GM19035 (cell line): ENCODE measurements at regions not wholly inside any gene's neighbourhood (a gene's known extent, or its start where the extent isn't known, plus 50 kb on each side); places are given as distances from the start of the nearest gene placed in this dataset.
"Not testable (repeated sequence)": the region's sequence is repeated elsewhere in the genome, so short reads cannot be mapped to it uniquely, and the experiment has no call there.

Experiments used
- ATAC-seq: cut with Tn5 transposase; IDR thresholded peaks from one replicate; pipeline ENCODE4 v1.9.1; 2021; ENCODE audit not compliant: unreplicated experiment

DNA sequence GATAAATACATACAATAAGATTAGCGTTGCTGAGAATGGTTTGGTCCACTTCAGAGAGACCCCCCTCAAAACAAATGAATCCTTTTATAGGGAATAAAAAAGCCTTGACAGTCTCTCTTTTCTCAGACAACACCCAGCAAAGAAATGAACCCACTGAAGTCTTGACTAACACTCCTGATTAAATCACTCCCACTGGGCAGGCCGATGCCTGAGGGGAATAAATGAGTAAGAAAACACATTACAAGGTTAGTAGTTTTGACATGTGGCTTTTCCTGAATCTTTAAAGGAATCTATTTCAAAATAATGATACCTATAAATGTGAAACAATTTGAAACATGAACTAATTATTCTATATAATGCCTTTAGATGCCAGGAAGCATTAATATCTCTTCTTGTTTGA, 146.9 kb upstream of the POGK start:
- no peak for ATAC-seq

- ATAC-seq = no peak
Observed at GRCh38 chr1:166693158-166693557, 146.1 kb upstream of the POGK start.

DNA sequence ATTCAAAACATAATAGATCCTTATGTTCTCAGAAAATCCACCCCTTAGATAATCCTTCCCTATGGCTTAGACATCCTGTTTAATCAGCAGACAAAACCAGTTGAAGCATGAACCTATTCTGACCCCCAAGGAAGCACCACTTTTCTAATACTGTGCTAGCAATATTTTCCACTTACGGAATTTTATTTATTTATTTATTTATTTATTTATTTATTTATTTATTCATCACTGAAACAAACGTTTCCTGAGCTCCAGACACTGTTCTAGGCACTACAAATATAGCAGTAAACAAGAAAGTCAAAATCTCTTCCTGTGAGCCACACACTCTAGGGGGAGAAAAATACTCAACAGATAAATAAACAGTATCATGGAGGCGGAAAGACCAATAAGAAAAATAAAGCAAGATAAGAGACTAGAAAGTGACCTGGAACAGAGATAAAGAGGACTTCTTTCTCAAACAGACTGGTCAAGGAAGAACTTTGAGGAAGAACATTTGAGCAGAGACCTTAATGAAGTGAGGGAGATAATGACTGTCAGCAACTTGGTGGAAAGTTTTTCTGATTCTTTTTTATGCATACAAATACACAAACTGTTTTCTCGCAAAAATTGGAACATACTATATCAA, 145.5 kb upstream of the POGK start:
- no peak for ATAC-seq

DNA sequence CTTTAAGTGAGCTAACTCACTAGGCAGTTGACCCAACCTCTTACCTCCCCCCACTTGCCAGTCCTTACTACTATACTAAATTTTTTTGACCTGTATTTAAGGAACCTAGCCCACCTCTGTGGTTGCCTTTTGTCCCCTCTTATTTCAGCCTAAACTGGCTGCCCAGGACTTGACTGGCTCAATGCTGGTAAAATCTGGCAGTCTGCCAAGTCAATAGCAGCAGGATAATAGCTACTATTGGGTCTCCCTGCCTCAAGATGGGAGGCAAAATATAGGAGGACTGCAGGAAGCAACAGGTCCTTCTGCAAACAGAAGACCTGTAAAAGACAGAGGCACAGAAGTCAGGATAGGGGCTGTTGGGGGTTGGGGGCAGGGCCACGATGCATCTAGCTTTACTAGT, 144.2 kb upstream of the POGK start:
- ATAC-seq = no peak

DNA sequence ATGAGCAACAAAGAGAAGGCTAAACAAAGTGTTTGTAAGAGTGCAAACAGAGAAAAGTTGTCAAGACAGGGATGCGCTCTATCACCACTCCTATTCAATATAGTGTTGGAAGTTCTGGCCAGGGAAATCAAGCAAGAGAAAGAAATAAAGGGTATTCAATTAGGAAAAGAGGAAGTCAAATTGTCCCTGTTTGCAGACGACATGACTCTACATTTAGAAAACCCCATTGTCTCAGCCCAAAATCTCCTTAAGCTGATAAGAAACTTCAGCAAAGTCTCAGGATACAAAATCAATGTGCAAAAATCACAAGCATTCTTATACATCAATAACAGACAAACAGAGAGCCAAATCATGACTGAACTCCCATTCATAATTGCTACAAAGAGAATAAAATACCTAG, 143.4 kb upstream of the POGK start:
- ATAC-seq = not testable (repeated sequence)

DNA sequence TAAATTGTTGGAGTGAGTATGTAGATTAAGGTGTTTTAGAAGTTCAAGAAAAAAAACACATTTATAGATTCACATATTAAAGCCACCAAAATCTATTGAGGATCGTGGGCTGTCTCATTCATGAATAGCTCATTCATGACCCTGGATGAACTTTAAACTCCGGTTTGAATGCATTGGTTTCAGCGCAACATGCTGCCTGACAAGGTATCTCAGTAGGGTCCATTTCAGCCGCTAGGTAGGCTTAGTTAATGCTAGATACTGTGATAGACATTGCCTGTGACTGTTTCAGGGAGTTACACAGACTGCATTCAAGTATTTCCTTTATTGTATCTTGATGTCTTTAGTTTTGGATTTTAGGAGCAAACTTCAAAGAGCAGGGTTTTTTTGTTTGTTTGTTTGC, 140.5 kb upstream of the POGK start:
- ATAC-seq = no peak

GRCh38 chr1:166699613-166700012, 139.7 kb upstream of the POGK start:
- ATAC-seq = no peak

DNA sequence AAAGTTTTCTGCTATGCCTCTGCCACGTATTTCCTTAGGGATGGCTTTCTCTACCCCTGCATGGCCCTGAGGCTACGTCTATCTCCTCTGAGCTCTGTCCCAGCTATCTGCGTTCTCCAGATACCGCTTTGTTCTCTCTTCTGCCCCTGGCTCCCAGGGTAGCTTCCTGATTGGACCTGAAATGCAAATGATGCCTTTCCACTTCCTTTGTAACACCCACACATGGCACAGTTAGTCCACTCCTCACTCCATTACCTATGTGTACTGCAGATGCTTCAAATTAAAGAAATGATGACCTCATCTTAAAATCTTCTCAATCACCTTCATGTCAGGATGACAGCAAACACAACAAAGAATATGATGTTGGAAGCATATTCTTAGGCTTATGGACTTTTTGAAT, 138.6 kb upstream of the POGK start:
- no peak for ATAC-seq

GRCh38 chr1:166701603-166702100, 137.6 kb upstream of the POGK start:
- ATAC-seq = no peak

DNA sequence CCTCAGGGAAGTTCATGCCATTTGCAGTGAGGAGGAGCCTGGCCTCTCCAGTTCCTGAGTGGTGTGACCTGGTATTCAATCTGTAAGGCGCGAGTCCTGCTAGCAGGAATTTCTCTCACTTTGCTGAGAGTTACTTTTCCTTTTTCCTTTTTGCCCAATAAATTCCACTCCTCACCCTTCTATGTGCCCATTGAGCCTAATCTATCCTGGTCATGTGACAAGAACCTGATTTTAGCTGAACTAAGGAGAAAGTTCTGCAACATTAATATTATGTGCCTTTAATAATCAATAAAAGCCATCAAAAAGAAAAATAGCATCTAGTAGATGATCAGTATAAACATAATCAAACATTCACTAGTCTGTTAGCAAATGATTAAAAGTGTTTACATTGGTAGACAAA, 136.1 kb upstream of the POGK start:
- ATAC-seq = no peak

DNA sequence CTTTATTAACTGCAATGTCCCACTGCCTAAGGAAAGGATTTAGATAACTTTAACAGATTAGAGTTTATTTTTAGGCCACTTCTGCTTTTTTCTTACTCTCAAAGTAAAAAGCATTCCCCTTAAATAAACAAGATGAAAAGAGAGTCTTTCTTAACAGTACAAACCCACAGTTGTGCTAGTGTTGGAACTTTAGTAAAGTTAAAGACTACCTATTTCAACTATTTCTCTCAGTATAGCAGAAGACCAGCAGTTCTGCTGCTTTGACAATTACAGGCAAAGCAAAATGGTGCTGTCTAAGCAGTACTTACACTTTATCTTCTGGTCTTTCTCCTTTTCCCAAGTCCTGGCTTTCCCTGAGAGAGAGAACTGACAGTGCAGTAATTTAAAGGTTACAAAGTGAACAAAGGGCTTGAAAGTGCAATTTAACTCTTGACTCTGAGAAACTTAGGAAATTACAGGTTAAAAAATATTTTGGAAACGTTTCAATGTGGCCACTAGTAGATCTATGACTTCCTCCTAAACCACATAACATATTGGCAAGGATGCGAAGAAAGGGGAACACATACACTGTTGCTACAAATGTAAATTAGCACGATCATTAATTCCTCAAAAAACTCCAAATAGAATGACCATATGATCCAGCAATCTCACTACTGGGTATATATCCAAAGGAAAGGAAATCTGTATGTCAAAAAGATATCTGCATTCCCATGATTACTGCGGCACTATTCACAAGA, 135.4 kb upstream of the POGK start:
- no peak for ATAC-seq

DNA sequence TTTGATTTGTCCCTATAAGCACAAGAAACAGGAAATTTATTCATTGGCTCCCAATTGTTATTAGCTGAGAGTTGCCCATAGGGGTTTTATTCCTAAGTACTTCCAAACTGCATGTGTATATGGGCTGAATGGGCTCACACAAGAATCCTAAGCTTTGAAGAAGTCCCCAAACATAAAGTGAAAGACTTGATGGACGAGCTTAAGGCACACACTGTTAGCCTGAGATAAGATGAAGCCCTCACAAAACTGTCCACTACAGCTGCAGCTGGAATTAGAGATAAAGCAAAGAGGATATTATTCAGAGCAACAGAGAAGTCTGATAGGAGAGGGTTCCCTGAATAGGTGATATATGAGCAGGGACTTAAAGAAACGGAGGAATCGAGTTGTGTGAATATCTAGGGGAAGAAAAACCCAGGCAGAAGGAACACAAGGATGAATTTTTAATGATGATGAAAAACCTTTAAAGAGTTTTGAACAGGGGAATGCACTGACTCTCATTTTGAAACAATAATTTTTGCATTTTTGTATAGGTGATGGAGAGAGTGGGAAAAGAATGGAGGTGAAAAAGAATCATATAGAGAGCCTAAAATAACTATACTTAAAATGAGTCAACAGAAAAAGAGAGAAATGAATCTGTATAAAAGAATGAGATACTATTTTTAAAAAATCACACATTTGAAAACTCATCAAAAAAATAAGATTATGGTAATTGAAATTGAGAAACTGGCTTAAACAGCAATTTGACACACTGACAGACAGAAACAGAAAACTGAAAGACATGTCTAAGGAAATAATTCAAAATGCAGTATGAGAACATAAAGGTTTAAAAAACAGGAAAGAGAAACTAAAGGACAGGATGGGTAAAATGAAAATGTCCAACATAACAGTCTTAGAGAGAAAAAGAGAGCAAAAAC, 133.6 kb upstream of the POGK start:
- ATAC-seq = no peak

- ATAC-seq = no peak
Observed at GRCh38 chr1:166716620-166717019, 122.7 kb upstream of the POGK start.

DNA sequence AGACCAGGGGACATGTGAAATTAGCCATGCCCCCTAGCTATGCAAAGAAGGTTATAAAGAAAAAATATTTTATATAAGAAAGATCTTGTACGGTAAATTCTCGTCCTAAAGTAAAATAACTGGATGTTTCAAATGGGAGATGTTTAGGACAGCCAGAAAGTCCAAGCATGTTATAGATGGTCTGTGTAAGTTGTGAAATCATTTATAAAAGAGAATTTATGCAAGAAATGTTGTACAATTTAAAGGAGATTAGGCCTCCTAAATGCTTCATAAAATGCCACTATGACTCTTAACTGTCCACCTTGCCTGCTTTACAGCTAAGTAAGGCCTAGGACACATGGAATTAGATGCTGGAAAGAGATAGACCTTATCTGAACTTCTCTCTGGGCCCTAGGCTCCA, 118.1 kb upstream of the POGK start:
- no peak for ATAC-seq

GRCh38 chr1:166730299-166730888, 108.9 kb upstream of the POGK start:
- ATAC-seq = no peak

DNA sequence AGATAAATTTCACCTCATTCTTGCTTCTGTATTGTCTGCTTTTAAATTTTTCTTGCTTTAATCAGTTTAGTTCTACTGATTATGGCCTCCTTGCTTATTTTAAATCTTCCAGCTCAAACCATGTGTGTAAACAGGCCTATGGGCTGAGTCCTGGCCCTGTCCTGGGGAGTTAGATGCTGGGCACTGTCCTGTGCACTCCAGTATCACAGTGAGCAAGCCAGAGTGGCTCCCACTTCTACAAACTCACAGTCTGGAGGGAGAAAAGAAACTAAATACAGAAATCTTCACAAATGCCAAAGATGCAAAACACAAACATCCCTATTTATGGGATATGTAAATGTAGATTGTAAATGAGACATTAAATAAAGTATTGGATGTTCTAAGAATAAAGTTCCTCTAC, 101.1 kb upstream of the POGK start:
- ATAC-seq = no peak

DNA sequence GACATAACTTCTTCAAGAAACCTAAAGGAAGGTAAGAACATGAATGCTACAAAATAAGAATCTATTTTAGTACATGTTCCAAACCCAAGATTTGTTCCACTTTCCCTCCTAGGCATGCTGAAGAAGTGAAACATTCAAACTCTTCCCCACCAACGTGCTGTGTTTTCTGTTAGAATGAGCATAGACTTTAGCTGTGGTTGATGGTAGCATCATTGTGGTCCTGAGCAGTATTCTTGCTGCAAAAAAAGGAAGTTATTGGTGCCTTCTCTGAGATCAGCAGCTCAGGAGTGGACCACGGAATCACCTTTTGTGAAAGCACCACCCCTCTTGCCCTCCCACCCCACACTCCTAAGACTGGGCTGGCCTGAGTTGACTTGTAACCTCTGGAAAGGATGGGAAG, 100.4 kb upstream of the POGK start:
- no peak for ATAC-seq

- no peak for ATAC-seq
Observed at GRCh38 chr1:166740668-166741276, 98.5 kb upstream of the POGK start.

- no peak for ATAC-seq
Observed at GRCh38 chr1:166763318-166763717, 76.0 kb upstream of the POGK start.

- ATAC-seq = no peak
Observed at GRCh38 chr1:166766942-166767341, 72.3 kb upstream of the POGK start.

- not testable (repeated sequence) for ATAC-seq
Observed at GRCh38 chr1:166784646-166785045, 54.6 kb upstream of the POGK start.
